ENCODE measurements at regions not wholly inside any gene's neighbourhood (a gene's known extent, or its start where the extent isn't known, plus 50 kb on each side); places are given as distances from the start of the nearest gene placed in this dataset.
"Not testable (repeated sequence)": the region's sequence is repeated elsewhere in the genome, so short reads cannot be mapped to it uniquely, and the experiment has no call there.

GRCh38 chr2:123614596-123614995, 410.5 kb upstream of the CNTNAP5 start:
- H3K9me3 ChIP-seq (ENCODE audit: insufficient read depth, low read depth, low read length), result peaks cover 18% of the 10 kb centered on the region
- H3K36me3 ChIP-seq (ENCODE audit: insufficient read depth, low read depth, low read length), result no peaks in the 10 kb centered on the region
- H3K9ac ChIP-seq (ENCODE audit: low read depth, low read length), result no peak overlapping the region
- H3K27me3 ChIP-seq (ENCODE audit: insufficient read depth, low read length), result no peaks in the 10 kb centered on the region
- H3K27ac ChIP-seq (ENCODE audit: low read length), result no peak overlapping the region
- H3K4me1 ChIP-seq (ENCODE audit: insufficient read depth, low read length), result peaks cover 2% of the 10 kb centered on the region; the same call in 1 of the 2 replicates
- no peak overlapping the region for H3K4me3 ChIP-seq (ENCODE audit: low read length)

DNA sequence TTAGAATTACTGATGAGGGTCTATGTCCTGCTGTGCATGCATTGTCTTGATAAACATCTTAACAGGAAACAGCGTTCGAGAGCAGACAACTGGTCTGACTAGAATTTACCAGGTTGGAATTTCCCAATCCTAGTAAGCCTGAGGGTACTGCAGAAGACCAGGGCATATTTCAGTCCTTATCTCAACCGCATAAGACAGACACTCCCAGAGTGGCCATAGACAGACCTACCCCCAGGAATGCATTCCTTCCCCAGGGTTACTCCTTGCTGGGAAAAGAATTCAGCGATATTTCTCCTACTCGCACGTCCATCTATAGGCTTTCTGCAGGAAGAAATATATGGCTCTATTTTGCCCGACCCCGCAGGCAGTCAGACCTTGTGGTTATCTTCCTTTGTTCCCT, 406.4 kb upstream of the CNTNAP5 start:
- not testable (repeated sequence) for H3K27ac ChIP-seq (ENCODE audit: low read length); H3K4me3 ChIP-seq (ENCODE audit: low read length); H3K4me1 ChIP-seq (ENCODE audit: insufficient read depth, low read length); H3K9ac ChIP-seq (ENCODE audit: low read depth, low read length); H3K36me3 ChIP-seq (ENCODE audit: insufficient read depth, low read depth, low read length); H3K27me3 ChIP-seq (ENCODE audit: insufficient read depth, low read length)
- H3K9me3 ChIP-seq (ENCODE audit: insufficient read depth, low read depth, low read length), result peaks cover 18% of the 10 kb centered on the region

DNA sequence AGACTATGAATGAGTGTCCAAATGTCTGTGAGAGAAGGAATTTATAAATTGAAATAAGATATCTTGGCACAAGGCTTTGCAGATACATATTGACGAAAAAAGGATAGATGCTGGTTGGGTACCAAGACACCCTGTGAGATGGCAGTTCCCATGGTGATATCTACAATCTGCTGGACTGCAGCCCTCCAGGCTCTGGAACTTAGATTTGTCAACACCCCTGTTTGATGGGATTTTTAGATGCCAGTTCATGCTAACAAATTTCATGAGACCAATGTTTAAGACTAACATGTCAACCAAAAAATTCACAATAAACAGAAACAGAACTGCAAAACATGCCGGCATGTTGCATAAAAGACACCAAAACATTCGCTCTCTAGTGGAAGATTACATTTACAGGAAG, 400.3 kb upstream of the CNTNAP5 start:
- Histone ChIP-seq H3K27me3 (ENCODE audit: insufficient read depth, low read length) (no peaks in the 10 kb centered on the region), H3K36me3 (ENCODE audit: insufficient read depth, low read depth, low read length) (no peaks in the 10 kb centered on the region), H3K27ac (ENCODE audit: low read length) (no peak overlapping the region), H3K4me1 (ENCODE audit: insufficient read depth, low read length) (no peaks in the 10 kb centered on the region), H3K9me3 (ENCODE audit: insufficient read depth, low read depth, low read length) (no peaks in the 10 kb centered on the region; the same call in 1 of the 2 replicates), H3K4me3 (ENCODE audit: low read length) (no peak overlapping the region), H3K9ac (ENCODE audit: low read depth, low read length) (no peak overlapping the region)

DNA sequence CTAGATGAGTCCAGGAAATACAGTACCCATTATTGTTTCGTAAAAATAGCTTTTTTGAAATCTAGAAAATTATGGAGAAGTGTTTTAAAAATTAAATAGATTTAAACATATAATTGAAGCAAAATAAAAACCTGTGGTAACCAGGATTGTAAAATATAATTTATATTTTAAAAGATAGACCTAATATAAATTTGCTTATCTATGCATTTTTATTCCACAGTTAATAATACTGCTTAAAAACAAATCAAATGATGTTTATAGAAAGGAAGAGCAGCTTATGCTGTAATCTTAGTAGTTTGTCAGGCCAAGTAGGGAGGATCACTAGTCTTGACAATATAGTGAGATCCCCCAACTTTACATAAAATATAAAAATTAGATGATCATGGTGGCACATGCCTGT, 388.9 kb upstream of the CNTNAP5 start:
- Histone ChIP-seq H3K9me3 (ENCODE audit: insufficient read depth, low read depth, low read length) (no peaks in the 10 kb centered on the region), H3K4me1 (ENCODE audit: insufficient read depth, low read length) (no peaks in the 10 kb centered on the region), H3K36me3 (ENCODE audit: insufficient read depth, low read depth, low read length) (no peaks in the 10 kb centered on the region), H3K27ac (ENCODE audit: low read length) (no peak overlapping the region), H3K4me3 (ENCODE audit: low read length) (no peak overlapping the region), H3K9ac (ENCODE audit: low read depth, low read length) (no peak overlapping the region), H3K27me3 (ENCODE audit: insufficient read depth, low read length) (no peaks in the 10 kb centered on the region)

GRCh38 chr2:123640685-123641335, 384.3 kb upstream of the CNTNAP5 start:
- no peak overlapping the region for H3K9ac ChIP-seq (ENCODE audit: low read depth, low read length)

GRCh38 chr2:123644053-123644452, 381.0 kb upstream of the CNTNAP5 start:
- H3K9me3 ChIP-seq (ENCODE audit: insufficient read depth, low read depth, low read length), result no peaks in the 10 kb centered on the region
- H3K36me3 ChIP-seq (ENCODE audit: insufficient read depth, low read depth, low read length), result no peaks in the 10 kb centered on the region
- H3K4me3 ChIP-seq (ENCODE audit: low read length), result no peak overlapping the region
- H3K27me3 ChIP-seq (ENCODE audit: insufficient read depth, low read length), result no peaks in the 10 kb centered on the region
- no peak overlapping the region for H3K9ac ChIP-seq (ENCODE audit: low read depth, low read length)
- H3K27ac ChIP-seq (ENCODE audit: low read length), result no peak overlapping the region
- no peaks in the 10 kb centered on the region for H3K4me1 ChIP-seq (ENCODE audit: insufficient read depth, low read length)

More at GRCh38 chr2:123640685-123641335, 384.3 kb upstream of the CNTNAP5 start:
- Histone ChIP-seq H3K27ac (ENCODE audit: low read length) (no peak overlapping the region), H3K27me3 (ENCODE audit: insufficient read depth, low read length) (no peaks in the 10 kb centered on the region), H3K36me3 (ENCODE audit: insufficient read depth, low read depth, low read length) (no peaks in the 10 kb centered on the region), H3K9me3 (ENCODE audit: insufficient read depth, low read depth, low read length) (no peaks in the 10 kb centered on the region), H3K4me3 (ENCODE audit: low read length) (no peak overlapping the region), H3K4me1 (ENCODE audit: insufficient read depth, low read length) (no peaks in the 10 kb centered on the region)

DNA sequence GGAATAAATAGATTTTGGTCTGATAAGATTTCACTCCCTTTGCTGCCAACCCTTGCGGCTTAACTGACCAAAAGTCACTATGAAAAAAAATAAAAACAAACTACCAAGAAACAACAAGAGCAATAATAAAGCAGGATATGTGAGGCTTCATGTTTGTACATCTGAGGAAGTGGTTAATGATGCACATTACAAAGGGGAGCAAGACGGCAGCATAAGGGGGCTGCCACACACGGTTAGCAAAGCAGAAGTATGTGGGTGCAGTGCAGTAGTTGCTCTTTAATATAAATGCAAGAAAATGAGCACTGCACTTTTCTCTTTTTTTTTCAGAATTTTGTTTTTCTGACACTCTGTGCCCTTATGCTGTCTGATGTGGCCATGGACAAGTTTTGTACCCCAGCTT, 377.1 kb upstream of the CNTNAP5 start:
- Histone ChIP-seq H3K9me3 (ENCODE audit: insufficient read depth, low read depth, low read length) (no peaks in the 10 kb centered on the region), H3K27ac (ENCODE audit: low read length) (no peak overlapping the region), H3K4me3 (ENCODE audit: low read length) (no peak overlapping the region), H3K36me3 (ENCODE audit: insufficient read depth, low read depth, low read length) (no peaks in the 10 kb centered on the region), H3K9ac (ENCODE audit: low read depth, low read length) (no peak overlapping the region), H3K27me3 (ENCODE audit: insufficient read depth, low read length) (no peaks in the 10 kb centered on the region), H3K4me1 (ENCODE audit: insufficient read depth, low read length) (no peaks in the 10 kb centered on the region)

GRCh38 chr2:123648956-123649355, 376.1 kb upstream of the CNTNAP5 start:
- Histone ChIP-seq H3K9ac (ENCODE audit: low read depth, low read length) (no peak overlapping the region), H3K4me3 (ENCODE audit: low read length) (no peak overlapping the region), H3K27me3 (ENCODE audit: insufficient read depth, low read length) (no peaks in the 10 kb centered on the region), H3K4me1 (ENCODE audit: insufficient read depth, low read length) (no peaks in the 10 kb centered on the region), H3K9me3 (ENCODE audit: insufficient read depth, low read depth, low read length) (no peaks in the 10 kb centered on the region), H3K36me3 (ENCODE audit: insufficient read depth, low read depth, low read length) (no peaks in the 10 kb centered on the region), H3K27ac (ENCODE audit: low read length) (no peak overlapping the region)

DNA sequence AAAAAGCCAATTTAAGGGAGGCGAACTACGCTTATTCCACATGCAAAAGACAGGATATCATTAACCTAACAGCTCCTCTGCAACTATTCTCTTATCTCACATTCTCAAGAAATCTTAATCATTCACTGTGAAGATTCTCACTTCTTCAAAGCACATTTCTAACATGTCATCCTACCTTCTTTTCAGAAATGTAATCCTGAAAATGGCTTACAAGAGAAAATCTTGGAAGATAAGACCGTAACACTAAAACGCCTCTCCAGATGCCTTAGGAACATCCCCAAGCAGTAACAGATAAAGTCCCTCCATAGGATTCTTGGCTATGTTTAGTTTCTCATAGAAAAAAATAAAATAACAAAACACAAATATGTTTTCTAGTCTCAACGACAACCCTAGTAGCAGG, 373.9 kb upstream of the CNTNAP5 start:
- Histone ChIP-seq H3K9me3 (ENCODE audit: insufficient read depth, low read depth, low read length) (no peaks in the 10 kb centered on the region), H3K9ac (ENCODE audit: low read depth, low read length) (no peak overlapping the region), H3K27ac (ENCODE audit: low read length) (no peak overlapping the region)

GRCh38 chr2:123652320-123652719, 372.8 kb upstream of the CNTNAP5 start:
- H3K36me3 ChIP-seq (ENCODE audit: insufficient read depth, low read depth, low read length), result no peaks in the 10 kb centered on the region
- no peaks in the 10 kb centered on the region for H3K4me1 ChIP-seq (ENCODE audit: insufficient read depth, low read length)
- no peaks in the 10 kb centered on the region for H3K27me3 ChIP-seq (ENCODE audit: insufficient read depth, low read length)
- no peak overlapping the region for H3K27ac ChIP-seq (ENCODE audit: low read length)
- H3K9me3 ChIP-seq (ENCODE audit: insufficient read depth, low read depth, low read length), result no peaks in the 10 kb centered on the region
- H3K4me3 ChIP-seq (ENCODE audit: low read length), result no peak overlapping the region
- H3K9ac ChIP-seq (ENCODE audit: low read depth, low read length), result no peak overlapping the region

More for the DNA sequence above, 373.9 kb upstream of the CNTNAP5 start:
- no peaks in the 10 kb centered on the region for H3K36me3 ChIP-seq (ENCODE audit: insufficient read depth, low read depth, low read length)
- no peaks in the 10 kb centered on the region for H3K4me1 ChIP-seq (ENCODE audit: insufficient read depth, low read length)
- H3K27me3 ChIP-seq (ENCODE audit: insufficient read depth, low read length), result no peaks in the 10 kb centered on the region
- H3K4me3 ChIP-seq (ENCODE audit: low read length), result no peak overlapping the region

DNA sequence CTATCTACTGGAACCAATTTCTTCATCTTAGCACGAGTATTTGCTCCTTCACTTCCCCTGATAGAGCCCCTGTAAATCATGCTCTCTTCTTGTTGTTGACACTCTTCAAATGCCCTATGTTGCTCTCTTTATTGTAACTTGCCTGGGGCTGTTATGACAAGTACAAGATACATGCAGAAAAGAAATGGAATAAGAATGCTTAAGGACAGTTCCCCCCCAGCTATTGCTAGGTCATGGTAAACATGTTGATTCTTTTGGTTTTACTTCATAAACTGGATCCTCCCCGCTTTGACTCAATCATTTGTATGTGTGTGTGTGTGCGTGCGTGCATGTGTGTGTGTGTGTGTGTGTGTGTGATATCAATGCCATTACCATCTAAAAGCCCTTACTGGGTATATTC, 368.5 kb upstream of the CNTNAP5 start:
- H3K4me1 ChIP-seq (ENCODE audit: insufficient read depth, low read length), result no peaks in the 10 kb centered on the region
- no peak overlapping the region for H3K27ac ChIP-seq (ENCODE audit: low read length)
- H3K36me3 ChIP-seq (ENCODE audit: insufficient read depth, low read depth, low read length), result no peaks in the 10 kb centered on the region
- no peaks in the 10 kb centered on the region for H3K27me3 ChIP-seq (ENCODE audit: insufficient read depth, low read length)
- no peak overlapping the region for H3K9ac ChIP-seq (ENCODE audit: low read depth, low read length)
- H3K4me3 ChIP-seq (ENCODE audit: low read length), result no peak overlapping the region
- peaks cover 14% of the 10 kb centered on the region for H3K9me3 ChIP-seq (ENCODE audit: insufficient read depth, low read depth, low read length)

GRCh38 chr2:123659120-123659519, 366.0 kb upstream of the CNTNAP5 start:
- no peak overlapping the region for H3K27ac ChIP-seq (ENCODE audit: low read length)
- no peaks in the 10 kb centered on the region for H3K36me3 ChIP-seq (ENCODE audit: insufficient read depth, low read depth, low read length)
- H3K9me3 ChIP-seq (ENCODE audit: insufficient read depth, low read depth, low read length), result peaks cover 14% of the 10 kb centered on the region
- no peak overlapping the region for H3K9ac ChIP-seq (ENCODE audit: low read depth, low read length)
- no peak overlapping the region for H3K4me3 ChIP-seq (ENCODE audit: low read length)
- peaks cover 4% of the 10 kb centered on the region; the same call in 1 of the 2 replicates for H3K4me1 ChIP-seq (ENCODE audit: insufficient read depth, low read length)
- H3K27me3 ChIP-seq (ENCODE audit: insufficient read depth, low read length), result no peaks in the 10 kb centered on the region
